GM21367 (cell line): ENCODE measurements at regions not wholly inside any gene's neighbourhood (a gene's known extent, or its start where the extent isn't known, plus 50 kb on each side); places are given as distances from the start of the nearest gene placed in this dataset.
"Not testable (repeated sequence)": the region's sequence is repeated elsewhere in the genome, so short reads cannot be mapped to it uniquely, and the experiment has no call there.

ENCODE experiments used
- ATAC-seq: cut with Tn5 transposase; IDR thresholded peaks from one replicate; pipeline ENCODE4 v1.9.1; 2021; ENCODE audit not compliant: unreplicated experiment

- no peak for ATAC-seq
Observed at GRCh38 chr12:88860851-88861250, 280.6 kb upstream of the KITLG start.

DNA sequence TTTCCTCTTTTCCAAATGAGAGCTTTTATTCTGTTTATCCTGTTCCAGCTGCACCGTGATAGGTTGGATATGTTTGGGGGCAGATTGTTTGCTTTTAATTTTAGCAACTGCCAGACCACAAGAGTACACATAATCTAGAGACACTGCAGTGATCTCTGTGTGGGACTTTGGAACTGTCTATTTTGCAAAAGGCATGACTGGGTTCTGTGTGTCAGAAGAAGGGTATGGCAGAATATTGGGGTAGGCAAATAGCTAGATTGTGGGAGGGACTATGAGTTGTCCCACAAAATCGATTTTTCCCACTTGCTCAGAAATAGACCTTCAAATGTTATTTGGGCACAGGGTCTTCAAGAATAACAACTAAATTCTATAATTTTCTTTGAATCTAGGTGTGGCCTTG is 275.9 kb upstream of the KITLG start:
- no peak for ATAC-seq

DNA sequence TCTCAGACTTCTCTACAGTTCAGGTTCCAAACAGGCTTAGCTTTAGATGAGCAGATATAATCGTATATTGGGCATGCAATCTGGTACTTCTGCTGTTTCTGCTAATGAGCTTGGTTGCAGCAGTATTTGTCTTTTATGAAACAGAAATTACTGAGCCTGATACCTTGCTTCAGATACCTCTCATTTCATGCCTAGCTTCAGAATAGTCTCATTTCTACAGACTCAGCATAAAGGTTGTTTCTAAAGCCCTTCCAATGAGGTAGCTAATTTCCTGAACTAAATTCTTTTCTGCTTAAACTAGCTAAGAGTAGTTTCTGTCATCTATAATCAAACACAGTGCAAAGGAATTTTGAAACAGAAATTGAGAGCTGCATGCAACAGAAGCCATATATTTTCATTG is 275.0 kb upstream of the KITLG start:
- ATAC-seq, result no peak

- no peak for ATAC-seq
Observed at GRCh38 chr12:88854260-88854659, 274.0 kb upstream of the KITLG start.

DNA sequence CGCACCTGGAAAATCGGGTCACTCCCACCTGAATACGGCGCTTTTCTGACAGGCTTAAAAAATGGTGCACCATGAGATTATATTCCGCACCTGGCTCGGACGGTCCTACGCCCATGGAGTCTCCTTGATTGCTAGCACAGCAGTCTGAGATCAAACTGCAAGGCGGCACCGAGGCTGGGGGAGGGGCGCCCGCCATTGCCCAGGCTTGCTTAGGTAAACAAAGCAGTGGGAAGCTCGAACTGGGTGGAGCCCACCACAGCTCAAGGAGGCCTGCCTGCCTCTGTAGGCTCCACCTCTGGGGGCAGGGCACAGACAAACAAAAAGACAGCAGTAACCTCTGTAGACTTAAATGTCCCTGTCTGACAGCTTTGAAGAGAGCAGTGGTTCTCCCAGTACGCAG is 267.0 kb upstream of the KITLG start:
- ATAC-seq, result not testable (repeated sequence)

DNA sequence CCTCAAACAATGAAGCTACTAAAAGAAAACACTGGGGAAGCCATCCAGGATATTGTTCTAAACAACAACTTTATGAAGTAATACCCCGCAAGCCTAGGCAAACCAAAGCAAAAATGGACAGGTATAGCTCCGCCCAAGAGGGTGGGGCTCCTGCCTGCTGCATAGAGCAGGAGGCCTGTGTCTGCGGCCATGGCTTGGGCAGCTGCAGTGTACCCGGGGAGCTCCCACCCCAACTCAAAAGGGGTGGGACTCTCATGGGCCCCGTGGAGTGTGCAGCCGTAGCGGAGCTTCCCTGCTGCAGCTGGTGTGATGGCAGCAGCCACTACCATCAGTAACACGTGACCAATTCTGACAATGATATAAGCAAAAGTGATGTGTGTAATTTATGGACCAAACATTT is 264.2 kb upstream of the KITLG start:
- no peak for ATAC-seq

DNA sequence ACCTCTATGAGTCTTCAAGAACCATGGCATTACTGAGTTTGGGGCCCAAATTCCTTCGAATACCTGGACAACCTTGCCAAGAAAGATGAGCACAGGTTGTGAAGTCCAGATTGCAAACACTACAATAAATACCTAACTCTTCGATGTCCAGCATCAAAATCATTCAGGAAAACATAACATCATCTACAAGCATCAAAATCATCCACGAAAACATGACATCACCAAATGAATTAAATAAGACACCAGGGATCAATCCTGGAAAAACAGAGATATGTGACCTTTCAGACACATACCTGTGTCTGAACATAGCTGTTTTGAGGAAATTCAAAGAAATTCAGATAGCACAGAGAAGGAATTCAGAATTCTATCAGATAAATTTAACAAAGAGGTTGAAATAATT is 262.0 kb upstream of the KITLG start:
- ATAC-seq, result no peak

- ATAC-seq, result no peak
Observed at GRCh38 chr12:88839486-88839885, 259.2 kb upstream of the KITLG start.

DNA sequence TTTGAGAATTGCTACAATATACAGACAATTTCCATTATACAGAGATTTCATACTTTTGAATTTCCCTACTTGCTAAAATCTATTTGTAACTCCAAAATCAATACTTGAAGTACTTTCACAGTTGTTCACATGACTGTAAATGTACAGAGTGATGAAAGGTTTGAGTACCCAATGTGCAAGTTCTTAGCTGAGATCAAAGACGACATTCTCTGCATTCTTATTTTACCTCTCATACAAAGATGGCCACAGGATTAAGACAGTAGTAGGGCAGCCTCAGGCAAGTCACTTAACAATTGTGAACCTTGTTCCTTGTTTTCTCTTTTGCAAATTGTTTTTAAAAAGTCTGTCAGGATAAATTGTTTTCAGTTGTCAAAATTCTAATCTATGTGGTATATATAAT is 255.9 kb upstream of the KITLG start:
- ATAC-seq, result no peak

- no peak for ATAC-seq
Observed at GRCh38 chr12:88834226-88834625, 254.0 kb upstream of the KITLG start.

DNA sequence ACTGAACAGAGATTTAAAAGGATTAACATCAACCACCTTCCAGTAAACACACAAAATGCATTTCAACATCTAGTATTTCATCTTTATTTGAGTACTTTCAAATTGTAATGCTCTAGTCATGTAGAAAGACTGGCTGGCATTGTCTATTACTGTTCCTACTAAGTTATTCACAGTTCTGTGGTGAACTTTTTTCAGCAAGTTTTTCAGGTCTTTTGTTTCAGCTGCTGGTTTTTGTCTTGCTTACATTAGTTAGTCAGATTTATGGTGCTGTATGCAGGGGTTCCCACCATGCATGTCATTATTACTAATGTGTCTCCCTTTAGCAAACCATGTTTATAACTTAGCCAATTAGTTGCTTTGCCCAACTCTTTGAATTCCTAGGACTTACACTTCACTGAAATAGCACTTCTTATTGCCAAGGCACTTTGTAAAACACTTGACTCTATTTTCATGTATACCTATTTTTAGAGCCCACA is 253.4 kb upstream of the KITLG start:
- ATAC-seq, result no peak

DNA sequence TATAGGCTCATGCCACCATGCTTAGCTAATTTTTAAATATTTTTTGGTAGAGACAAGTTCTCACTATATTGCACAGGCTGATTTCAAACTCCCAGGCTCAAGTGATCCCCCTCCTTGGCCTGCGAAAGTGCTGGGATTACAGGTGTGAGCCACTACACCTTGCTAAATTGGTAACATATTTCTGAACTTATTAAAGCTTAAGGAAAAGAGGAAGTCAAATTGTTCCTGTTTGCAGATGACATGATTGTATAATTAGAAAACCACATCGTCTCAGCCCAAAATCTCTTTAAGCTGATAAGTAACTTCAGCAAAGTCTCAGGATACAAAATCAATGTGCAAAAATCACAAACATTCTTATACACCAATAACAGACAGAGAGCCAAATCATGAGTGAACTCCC is 248.3 kb upstream of the KITLG start:
- not testable (repeated sequence) for ATAC-seq

DNA sequence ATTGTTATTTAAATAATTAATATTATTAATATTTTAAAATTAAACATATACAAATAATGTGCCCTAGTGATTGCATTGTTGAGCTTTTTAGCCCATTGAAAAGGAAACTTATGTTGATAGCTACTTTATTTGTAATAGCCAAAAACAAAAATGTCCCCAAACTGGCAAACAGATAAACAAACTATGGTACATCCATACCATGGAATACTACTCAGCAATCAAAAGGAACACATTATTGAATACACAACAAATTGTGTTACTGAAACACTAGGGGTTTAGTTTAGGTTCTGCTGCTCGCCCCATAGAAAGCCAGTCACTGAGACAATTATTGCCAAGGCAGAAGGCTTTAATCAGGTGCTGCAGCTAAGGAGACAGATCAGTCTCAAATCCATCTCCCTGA is 239.7 kb upstream of the KITLG start:
- no peak for ATAC-seq

DNA sequence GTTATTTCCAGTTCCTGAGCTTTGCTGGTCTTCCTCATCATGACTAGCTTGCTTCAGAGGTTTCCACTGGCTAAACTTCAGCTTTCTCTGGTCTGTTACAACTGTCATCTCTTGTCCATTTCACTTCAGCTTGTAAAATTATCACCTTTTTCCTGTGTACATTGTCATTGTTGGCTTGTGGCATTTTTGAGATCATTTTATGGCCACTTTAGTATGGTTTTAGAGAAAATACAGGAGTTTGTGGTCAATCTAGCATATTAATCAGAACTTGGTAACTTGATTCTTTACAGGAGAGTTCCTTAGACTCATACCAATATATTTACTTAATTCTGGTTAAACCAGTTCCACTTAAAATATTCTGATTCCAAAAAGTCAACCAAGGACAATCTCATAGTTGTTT is 235.9 kb upstream of the KITLG start:
- ATAC-seq, result no peak

GRCh38 chr12:88814779-88815178 is 234.5 kb upstream of the KITLG start:
- no peak for ATAC-seq

DNA sequence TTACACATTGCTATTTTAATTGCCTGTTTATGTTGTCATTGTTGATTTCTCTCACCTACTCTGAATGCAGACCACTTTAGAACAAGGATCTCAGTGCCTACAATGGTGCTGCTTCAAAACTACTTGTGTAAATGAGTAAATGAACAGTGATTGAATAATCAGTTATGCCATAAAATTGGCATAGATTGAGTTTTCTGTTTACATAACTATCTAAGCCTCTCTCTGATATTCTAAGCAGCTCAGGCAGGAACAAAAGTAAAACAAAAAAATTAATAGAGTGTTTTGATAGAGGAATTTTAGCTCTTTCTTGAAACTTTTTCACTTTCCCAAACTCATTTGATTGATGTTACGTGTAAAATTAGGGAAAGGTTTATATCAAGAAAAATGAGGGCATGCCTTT is 232.3 kb upstream of the KITLG start:
- ATAC-seq, result no peak

- ATAC-seq, result no peak
Observed at GRCh38 chr12:88810806-88811205, 230.5 kb upstream of the KITLG start.

GRCh38 chr12:88809841-88810240 is 229.6 kb upstream of the KITLG start:
- not testable (repeated sequence) for ATAC-seq

- ATAC-seq, result no peak
Observed at GRCh38 chr12:88805692-88806091, 225.4 kb upstream of the KITLG start.

DNA sequence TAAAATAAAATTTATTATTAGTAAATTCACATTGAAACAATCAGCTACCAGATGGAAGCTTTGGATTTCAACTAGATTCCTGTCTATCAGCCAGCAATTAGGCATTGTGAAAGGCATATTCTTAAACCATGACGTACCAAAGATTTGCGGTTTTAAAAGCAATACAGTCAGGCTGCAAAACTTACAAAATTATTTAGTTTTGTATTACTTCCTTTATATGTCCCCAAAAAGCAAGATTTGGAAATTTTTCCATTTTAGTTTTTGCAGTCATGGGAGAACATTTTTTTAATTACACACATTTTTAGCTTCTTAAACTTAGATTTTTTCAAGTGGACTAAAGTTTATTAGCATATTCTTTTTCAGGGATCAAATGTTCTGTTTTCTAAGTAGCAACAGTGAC is 225.0 kb upstream of the KITLG start:
- no peak for ATAC-seq

DNA sequence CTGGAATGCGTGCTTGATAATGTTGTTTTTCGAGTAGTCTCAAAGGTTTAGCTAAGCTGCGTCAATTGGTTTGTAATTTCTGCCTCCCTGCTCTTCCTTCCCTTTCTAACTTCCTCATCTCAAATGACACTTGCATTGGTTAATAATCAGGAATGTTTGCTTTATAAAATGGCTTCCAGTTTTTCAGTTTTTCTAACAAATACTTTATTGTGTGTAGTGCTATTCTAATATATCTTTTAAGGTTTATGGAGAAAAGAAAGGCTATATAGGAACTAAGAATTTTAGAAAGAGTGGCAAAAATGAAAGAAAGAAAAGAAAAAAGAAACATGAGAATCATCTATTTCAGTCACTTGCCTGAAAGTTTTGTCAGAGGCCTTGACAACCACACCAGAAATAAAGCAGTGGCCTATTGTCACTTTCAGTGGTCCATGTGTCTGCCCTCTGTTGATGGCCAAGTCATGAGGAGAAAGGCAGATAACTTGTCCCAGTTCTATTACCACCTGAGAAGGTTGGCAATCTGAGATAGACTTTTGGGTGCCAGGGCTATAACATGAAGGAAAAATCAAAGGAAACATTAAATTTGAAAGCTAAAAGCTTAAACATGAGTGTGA is 221.9 kb upstream of the KITLG start:
- no peak for ATAC-seq

DNA sequence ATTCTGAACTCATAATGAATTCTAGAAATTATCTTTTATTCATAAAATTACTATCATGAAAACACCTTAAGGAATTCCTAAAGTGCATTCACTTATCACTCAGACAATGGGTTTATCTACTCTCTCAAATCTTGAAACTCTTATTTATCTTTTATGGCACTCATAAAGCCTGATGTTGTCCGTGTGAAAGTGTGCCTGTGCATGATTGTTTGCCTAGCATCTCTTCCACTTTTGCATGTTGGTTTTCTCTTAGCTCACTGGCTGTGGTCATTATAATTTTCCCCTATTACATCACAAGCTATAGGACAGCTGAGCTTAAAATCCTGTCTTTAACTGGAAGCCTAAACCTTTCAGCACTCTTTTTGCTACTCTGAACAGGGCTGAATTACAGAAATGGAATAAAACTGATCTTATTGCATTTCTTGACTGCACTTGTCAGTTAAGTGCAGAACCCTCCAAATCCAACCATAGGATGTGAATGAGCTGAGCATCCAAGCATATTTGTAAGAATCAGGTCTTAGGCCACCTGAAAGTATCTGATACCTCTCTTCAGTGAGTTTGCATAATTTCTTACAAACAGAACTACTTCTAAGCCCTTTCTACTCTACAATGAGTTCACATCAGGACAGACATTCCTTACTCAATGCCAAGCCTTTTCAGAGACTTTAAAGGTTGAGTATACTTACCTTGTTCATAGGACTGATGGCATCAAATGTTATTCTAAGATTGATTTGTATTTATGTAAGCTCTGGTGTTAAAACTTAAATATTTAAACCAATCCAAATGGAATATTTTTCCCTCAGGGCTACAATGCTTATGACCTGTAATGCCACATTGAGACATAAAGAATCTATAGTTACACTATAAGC is 221.2 kb upstream of the KITLG start:
- ATAC-seq, result no peak

DNA sequence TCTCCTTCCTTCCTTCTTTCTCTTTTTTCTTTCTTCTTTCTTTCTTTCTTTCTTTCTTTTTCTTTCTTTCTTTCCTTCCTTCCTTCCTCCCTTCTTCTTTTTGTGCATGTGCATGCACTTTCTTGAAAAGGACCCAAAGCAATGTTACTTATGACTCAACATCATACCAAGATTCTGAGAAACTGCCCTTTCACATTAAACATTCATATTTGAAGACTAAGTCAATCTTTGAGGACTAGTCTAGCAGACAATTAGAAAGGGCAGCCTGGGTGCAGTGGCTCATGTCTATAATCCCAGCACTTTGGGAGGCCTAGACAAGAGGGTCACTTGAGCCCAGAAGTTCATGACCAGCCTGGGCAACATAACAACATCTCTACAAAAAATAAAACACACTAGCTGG is 212.8 kb upstream of the KITLG start:
- ATAC-seq, result no peak
